BE2C (cell line): ENCODE measurements at regions not wholly inside any gene's neighbourhood (a gene's known extent, or its start where the extent isn't known, plus 50 kb on each side); places are given as distances from the start of the nearest gene placed in this dataset.

Experiments used
- DNase-seq: peaks from one replicate; pipeline ENCODE4 v3.0.0-alpha.2; 2020
- H3K27me3 ChIP-seq: fragments of 250-450 bp; sonication (Bioruptor Pico); 2 replicates; pipeline ENCODE4 v1.5.1; 2020; ENCODE audit warnings: mild to moderate bottlenecking
- H3K36me3 ChIP-seq: fragments of 250-450 bp; sonication (Bioruptor Pico); 2 replicates; pipeline ENCODE4 v1.5.1; 2020; ENCODE audit warnings: mild to moderate bottlenecking
- H3K4me1 ChIP-seq: fragments of 250-450 bp; sonication (Bioruptor Pico); 2 replicates; pipeline ENCODE4 v1.5.1; 2020
- H3K4me3 ChIP-seq: 2 replicates; pipeline ENCODE4 v1.5.1; 2011; ENCODE audit warnings: low read depth, low read length
- H3K9me3 ChIP-seq: fragments of 250-450 bp; sonication (Bioruptor Pico); 2 replicates; pipeline ENCODE4 v1.5.1; 2020
- TF ChIP-seq, protein P1 (sequence below): IDR thresholded peaks from 2 replicates; pipeline ENCODE4 v1.5.1; 2012; ENCODE audit warnings: mild to moderate bottlenecking, low read depth, low read length

DNA sequence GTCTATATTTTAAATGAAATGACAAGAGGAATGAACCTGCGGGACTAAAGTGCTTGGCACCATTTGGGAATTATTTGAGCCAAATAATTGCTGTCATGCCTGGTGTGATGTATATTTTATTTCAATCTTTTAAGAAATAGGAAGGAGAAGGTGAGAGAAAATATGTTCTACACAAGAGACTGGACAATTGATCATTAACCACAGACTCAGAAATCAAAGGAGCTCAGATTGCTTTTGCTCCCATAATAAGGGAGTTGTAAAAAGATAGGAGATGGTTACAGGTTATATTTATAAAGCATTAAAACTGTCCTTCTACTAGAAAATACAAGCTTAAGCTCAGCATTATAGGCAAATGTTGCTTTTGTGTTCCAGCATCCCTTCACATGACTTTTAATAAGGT, 515.2 kb upstream of the SULF2 start:
- H3K4me3 ChIP-seq: no peak overlapping the region
- no peak for DNase-seq
- peaks cover 3% of the 10 kb centered on the region; the same call in 1 of the 2 replicates for H3K9me3 ChIP-seq
- H3K4me1 ChIP-seq: peaks cover 12% of the 10 kb centered on the region
- no peaks in the 10 kb centered on the region for H3K27me3 ChIP-seq
- H3K36me3 ChIP-seq: no peaks in the 10 kb centered on the region
- TF ChIP-seq, protein P1, sequence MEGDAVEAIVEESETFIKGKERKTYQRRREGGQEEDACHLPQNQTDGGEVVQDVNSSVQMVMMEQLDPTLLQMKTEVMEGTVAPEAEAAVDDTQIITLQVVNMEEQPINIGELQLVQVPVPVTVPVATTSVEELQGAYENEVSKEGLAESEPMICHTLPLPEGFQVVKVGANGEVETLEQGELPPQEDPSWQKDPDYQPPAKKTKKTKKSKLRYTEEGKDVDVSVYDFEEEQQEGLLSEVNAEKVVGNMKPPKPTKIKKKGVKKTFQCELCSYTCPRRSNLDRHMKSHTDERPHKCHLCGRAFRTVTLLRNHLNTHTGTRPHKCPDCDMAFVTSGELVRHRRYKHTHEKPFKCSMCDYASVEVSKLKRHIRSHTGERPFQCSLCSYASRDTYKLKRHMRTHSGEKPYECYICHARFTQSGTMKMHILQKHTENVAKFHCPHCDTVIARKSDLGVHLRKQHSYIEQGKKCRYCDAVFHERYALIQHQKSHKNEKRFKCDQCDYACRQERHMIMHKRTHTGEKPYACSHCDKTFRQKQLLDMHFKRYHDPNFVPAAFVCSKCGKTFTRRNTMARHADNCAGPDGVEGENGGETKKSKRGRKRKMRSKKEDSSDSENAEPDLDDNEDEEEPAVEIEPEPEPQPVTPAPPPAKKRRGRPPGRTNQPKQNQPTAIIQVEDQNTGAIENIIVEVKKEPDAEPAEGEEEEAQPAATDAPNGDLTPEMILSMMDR: no peak

DNA sequence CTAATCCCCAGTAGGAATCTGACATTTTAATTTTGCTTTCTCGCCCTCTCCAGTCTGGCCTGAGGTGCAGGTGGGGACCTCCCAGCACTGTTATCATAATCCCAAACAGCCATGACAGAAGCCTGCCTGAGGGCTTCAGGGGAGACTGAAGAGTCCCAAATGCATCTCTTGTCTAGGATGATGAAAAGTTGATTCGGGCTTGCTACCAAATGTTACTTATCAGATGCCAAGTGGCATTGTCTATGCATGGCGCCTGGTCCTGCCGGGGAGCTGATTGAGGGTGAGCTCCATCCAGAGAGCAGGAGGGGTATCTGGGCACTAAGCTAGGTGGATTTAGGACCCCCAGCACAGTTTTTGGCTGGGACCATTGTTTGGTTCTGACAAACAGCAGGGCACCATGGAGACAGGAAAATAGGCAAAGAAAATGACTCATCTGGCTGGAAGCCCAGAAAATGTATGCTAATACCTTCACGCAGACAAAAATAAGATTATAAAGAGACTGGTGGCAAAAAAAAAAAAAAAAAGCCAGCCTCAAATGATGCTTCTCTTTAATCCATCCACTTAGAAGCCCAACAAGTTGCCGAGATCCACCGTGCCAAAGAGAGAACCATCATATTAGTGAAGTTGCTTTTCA, 513.7 kb upstream of the SULF2 start:
- H3K4me1 ChIP-seq: peaks cover 19% of the 10 kb centered on the region
- TF ChIP-seq, protein P1: no peak
- DNase-seq: peak; percentile 83

DNA sequence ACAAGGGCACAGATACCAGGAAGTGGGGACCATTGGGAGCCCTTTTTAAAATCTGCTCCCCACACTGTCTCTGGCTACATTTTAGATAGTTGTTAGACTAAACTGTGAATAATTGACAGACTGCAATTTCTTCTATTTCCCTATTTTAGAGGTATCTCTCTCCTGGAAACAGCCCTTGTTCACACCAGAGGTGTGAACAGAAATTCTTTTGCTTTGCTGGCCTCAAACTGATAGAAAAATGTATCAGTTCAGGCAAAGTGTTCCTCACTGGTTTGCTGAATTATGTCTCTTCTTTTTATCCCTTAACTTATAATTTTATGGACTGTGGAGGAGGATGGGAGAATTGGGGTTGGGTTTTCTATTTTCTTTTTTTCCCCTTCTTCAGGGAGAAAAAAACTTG, 513.2 kb upstream of the SULF2 start:
- DNase-seq: no peak
- peaks cover 19% of the 10 kb centered on the region for H3K4me1 ChIP-seq
- TF ChIP-seq, protein P1: no peak
- no peaks in the 10 kb centered on the region for H3K36me3 ChIP-seq
- H3K9me3 ChIP-seq: peaks cover 3% of the 10 kb centered on the region; the same call in 1 of the 2 replicates
- H3K27me3 ChIP-seq: no peaks in the 10 kb centered on the region
- no peak overlapping the region for H3K4me3 ChIP-seq

More for the DNA sequence above, 513.7 kb upstream of the SULF2 start:
- H3K36me3 ChIP-seq: no peaks in the 10 kb centered on the region
- peaks cover 3% of the 10 kb centered on the region; the same call in 1 of the 2 replicates for H3K9me3 ChIP-seq
- H3K27me3 ChIP-seq: no peaks in the 10 kb centered on the region
- H3K4me3 ChIP-seq: no peak overlapping the region

DNA sequence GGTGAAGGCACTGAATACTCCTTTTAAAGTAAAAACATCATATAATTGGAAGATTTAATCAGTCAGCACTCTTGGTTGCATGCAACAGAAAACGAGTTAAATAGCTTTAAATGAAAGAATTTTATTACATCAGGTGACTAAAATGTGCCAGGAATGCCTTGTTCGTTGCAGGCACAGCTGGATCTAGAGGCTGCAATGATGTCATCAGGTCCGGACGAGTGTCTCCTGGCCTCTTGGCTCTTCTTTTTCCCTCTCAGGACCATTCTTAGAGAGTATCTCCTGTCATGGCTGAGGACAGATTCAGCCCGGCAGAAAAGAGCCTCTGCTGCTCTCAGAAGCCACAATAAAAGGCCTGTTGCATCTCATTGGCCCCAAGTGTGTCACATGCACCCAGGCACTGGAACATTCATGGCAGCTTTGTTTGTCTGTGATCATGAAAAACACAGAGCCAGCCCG, 510.7 kb upstream of the SULF2 start:
- no peaks in the 10 kb centered on the region for H3K27me3 ChIP-seq
- H3K4me3 ChIP-seq: no peak overlapping the region
- peaks cover 3% of the 10 kb centered on the region; the same call in 1 of the 2 replicates for H3K9me3 ChIP-seq
- TF ChIP-seq, protein P1: no peak
- no peak for DNase-seq
- H3K36me3 ChIP-seq: no peaks in the 10 kb centered on the region
- H3K4me1 ChIP-seq: peaks cover 19% of the 10 kb centered on the region

DNA sequence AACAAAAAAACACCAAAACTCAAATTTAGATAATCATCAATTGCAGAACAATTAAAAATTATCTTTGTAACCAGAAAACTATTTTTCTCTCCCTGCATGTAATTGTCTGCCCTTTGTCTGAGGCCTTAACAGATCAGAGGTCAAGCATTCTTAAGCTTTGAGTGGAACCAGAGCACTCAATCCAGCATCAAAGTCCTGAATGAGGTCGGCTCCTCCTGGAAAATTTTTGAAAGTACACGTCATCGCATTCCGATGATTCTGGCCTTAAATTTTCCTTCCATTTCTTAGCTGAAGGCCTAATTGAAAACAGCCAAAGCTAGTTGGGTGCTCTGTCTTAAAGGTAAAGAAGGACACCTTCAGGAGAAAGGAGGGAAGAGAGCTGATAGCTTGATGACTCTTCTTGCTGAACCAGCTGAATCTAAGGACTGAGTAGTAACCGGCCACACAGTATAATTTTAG, 510.2 kb upstream of the SULF2 start:
- Histone ChIP-seq H3K9me3 (peaks cover 3% of the 10 kb centered on the region; the same call in 1 of the 2 replicates), H3K4me1 (peaks cover 19% of the 10 kb centered on the region), H3K36me3 (no peaks in the 10 kb centered on the region), H3K4me3 (no peak overlapping the region), H3K27me3 (no peaks in the 10 kb centered on the region)
- DNase-seq: no peak
- TF ChIP-seq, protein P1: peak; percentile 48

DNA sequence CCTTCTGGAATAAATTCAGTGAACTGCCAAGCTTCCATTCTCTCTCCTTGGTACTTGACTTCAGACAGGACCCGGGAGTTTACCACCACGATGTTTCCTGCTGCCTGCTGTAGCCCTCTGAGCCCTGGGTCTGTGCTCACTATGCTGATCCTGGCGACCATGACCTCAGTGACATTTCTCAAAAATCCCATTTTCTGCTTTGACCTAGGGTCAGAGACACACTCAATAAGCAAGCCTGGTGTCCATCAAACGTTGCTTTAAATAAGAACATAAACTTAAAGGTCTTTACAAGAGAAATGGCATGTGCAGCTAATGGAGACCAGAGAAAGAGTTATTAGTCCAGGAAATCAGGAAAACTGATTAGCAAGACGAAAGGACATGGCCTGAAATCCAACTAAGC, 509.7 kb upstream of the SULF2 start:
- DNase-seq: no peak
- Histone ChIP-seq H3K27me3 (no peaks in the 10 kb centered on the region), H3K4me1 (peaks cover 19% of the 10 kb centered on the region), H3K4me3 (no peak overlapping the region), H3K9me3 (peaks cover 3% of the 10 kb centered on the region; the same call in 1 of the 2 replicates), H3K36me3 (no peaks in the 10 kb centered on the region)
- TF ChIP-seq, protein P1: no peak
